T-helper 17 cell (primary cell): ENCODE measurements at regions not wholly inside any gene's neighbourhood (a gene's known extent, or its start where the extent isn't known, plus 50 kb on each side); places are given as distances from the start of the nearest gene placed in this dataset.
"Not testable (repeated sequence)": the region's sequence is repeated elsewhere in the genome, so short reads cannot be mapped to it uniquely, and the experiment has no call there.

Experiments
- ATAC-seq: fragments of 150-1000 bp; cut with Tn5 transposase; 2 replicates; pipeline ENCODE4 v1.10.0; 2021; ENCODE audit warnings: mild to moderate bottlenecking, moderate library complexity
- DNase-seq, 3 donors: peaks; one replicate each; pipeline versions ENCODE4 v3.0.0 to v3.0.0-alpha.2; 2020 to 2021
- H3K9me3 ChIP-seq: one replicate; pipeline ENCODE4 v1.7.0; 2013; ENCODE audit warnings: low read length, mild to moderate bottlenecking; ENCODE audit not compliant: control insufficient read depth, poor library complexity, severe bottlenecking
- H3K27ac Mint-ChIP-seq: one replicate; pipeline ENCODE4 v1.8.0; 2022; ENCODE audit warnings: mild to moderate bottlenecking, moderate library complexity, mixed read lengths
- H3K27me3 Mint-ChIP-seq: one replicate; pipeline ENCODE4 v1.8.0; 2022; ENCODE audit warnings: mixed read lengths
- H3K36me3 Mint-ChIP-seq: one replicate; pipeline ENCODE4 v1.8.0; 2022; ENCODE audit warnings: low read depth, mixed read lengths
- H3K4me1 Mint-ChIP-seq: one replicate; pipeline ENCODE4 v1.8.0; 2022; ENCODE audit warnings: mild to moderate bottlenecking, mixed read lengths
- H3K4me3 Mint-ChIP-seq: one replicate; pipeline ENCODE4 v1.8.0; 2022; ENCODE audit warnings: mild to moderate bottlenecking, moderate library complexity, mixed read lengths

DNA sequence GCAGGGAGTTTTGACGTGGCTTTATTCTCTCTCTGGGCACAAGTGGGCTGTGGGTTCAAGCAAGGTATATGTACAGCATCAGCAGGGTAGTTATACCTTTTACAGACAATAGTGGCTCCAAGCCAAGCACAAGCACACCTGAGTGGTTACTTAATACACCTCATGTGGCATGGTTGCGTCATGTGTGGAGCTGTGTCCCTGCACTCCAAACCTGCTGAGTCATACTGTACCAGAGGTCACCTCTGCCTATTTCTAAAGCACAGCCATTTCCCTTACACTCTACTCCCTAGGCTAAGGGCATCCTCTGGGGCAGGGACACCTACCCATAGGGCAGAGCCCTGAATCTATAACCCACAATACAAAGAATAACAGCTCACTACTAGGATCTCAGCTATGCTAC lies 147.3 kb downstream of the OSTF1 start:
- H3K9me3 ChIP-seq: no peaks in the 10 kb centered on the region
- ATAC-seq (no peak), DNase-seq (no peak)
- Mint-ChIP-seq H3K4me3 (no peak overlapping the region), H3K36me3 (peaks cover 3% of the 10 kb centered on the region), H3K27me3 (no peaks in the 10 kb centered on the region), H3K27ac (no peak overlapping the region), H3K4me1 (peaks cover 4% of the 10 kb centered on the region)

DNA sequence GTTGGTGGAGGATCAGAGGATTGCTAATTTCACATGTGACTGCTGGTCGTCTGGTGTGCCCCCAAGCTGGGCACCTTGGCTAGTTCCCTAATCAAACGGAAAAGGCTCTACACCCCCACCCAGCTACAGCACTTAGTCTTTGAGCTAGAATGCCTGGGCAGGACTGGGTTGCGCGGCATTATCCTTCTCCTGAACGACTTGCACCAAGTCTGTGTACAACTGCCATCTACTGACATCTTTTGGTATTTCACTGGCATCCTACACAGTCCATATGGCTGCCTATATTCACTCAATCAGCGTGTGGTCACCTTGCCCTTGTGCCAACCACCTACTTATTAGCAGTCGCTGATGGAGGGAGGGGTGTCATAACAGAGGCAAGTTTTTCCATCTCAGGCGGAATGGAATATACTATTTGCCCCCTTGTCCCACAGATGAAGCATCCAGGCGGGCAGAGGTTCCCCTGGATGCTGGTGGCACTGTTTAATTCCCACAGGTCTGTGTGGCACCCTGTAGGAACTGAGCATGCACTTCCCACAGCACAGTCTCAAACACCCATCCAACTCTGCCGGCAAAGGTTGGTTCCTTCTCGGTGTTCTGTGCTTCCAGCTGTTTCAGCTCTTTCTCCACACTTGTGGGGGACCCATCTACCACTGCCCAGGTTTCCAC lies 150.1 kb downstream of the OSTF1 start:
- peak in 2 of 3 donors; percentile 13 to 18 for DNase-seq
- no peaks in the 10 kb centered on the region for H3K9me3 ChIP-seq
- H3K27me3 Mint-ChIP-seq: no peaks in the 10 kb centered on the region
- peak overlapping the region; percentile 24 for H3K27ac Mint-ChIP-seq
- H3K4me3 Mint-ChIP-seq: no peak overlapping the region
- H3K4me1 Mint-ChIP-seq: no peaks in the 10 kb centered on the region
- no peaks in the 10 kb centered on the region for H3K36me3 Mint-ChIP-seq
- ATAC-seq: peak; percentile 94

DNA sequence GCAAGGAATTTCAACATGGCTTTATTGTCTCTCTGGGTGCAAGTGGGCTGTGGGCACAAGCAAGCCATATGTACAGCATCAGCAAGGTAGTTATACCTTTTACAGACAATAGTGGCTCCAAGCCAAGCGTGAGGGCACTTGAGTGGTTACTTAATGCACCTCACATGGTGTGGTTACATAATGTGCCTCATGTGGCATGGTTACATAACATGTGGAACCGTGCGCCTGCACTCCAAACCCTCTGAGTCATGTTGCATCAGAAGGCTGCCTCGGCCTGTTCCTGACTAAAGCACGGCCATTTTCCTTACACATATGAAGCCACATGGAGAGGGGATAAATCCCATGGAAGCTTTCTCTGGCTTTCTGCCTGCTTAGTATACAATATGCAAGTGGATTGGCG lies 150.9 kb downstream of the OSTF1 start:
- Mint-ChIP-seq H3K36me3 (no peaks in the 10 kb centered on the region), H3K27me3 (no peaks in the 10 kb centered on the region), H3K27ac (peak overlapping the region; percentile 24), H3K4me3 (no peak overlapping the region), H3K4me1 (no peaks in the 10 kb centered on the region)
- no peaks in the 10 kb centered on the region for H3K9me3 ChIP-seq
- DNase-seq (no peak), ATAC-seq (peak; percentile 42)

DNA sequence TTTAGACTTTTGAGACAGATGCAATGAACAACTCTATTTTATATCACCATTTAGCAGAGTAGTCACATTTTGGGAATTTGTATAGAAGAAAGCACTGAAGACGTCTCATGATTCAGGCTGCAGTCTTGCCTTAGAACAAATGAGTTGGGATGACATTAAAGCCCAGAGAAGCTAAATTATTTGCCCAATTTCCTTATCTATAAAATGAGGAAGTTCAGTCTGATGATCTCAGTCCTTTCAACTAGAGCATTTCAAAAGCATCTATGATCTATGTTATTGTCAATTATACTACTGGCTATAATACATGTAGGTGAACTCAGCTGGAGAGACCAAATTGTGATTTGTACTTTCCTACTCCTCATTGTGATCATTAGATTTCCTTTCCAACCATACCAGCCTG lies 154.1 kb downstream of the OSTF1 start:
- ATAC-seq (no peak), DNase-seq (no peak)
- Mint-ChIP-seq H3K27me3 (no peaks in the 10 kb centered on the region), H3K36me3 (peaks cover 4% of the 10 kb centered on the region), H3K4me3 (no peak overlapping the region), H3K27ac (peak overlapping the region; percentile 6), H3K4me1 (no peaks in the 10 kb centered on the region)
- no peaks in the 10 kb centered on the region for H3K9me3 ChIP-seq

GRCh38 chr9:75246949-75247348 lies 158.6 kb downstream of the OSTF1 start:
- Mint-ChIP-seq H3K36me3 (peaks cover 11% of the 10 kb centered on the region), H3K4me1 (no peaks in the 10 kb centered on the region), H3K4me3 (no peak overlapping the region), H3K27ac (no peak overlapping the region), H3K27me3 (no peaks in the 10 kb centered on the region)
- no peaks in the 10 kb centered on the region for H3K9me3 ChIP-seq
- DNase-seq (no peak), ATAC-seq (no peak)

GRCh38 chr9:75265525-75265972 lies 177.2 kb downstream of the OSTF1 start:
- H3K9me3 ChIP-seq: no peaks in the 10 kb centered on the region
- DNase-seq: peak in 1 of 3 donors; percentile 24
- peaks cover 2% of the 10 kb centered on the region for H3K4me1 Mint-ChIP-seq
- no peak overlapping the region for H3K27ac Mint-ChIP-seq
- no peak overlapping the region for H3K4me3 Mint-ChIP-seq
- H3K27me3 Mint-ChIP-seq: no peaks in the 10 kb centered on the region
- peaks cover 6% of the 10 kb centered on the region for H3K36me3 Mint-ChIP-seq
- ATAC-seq: peak; percentile 69

DNA sequence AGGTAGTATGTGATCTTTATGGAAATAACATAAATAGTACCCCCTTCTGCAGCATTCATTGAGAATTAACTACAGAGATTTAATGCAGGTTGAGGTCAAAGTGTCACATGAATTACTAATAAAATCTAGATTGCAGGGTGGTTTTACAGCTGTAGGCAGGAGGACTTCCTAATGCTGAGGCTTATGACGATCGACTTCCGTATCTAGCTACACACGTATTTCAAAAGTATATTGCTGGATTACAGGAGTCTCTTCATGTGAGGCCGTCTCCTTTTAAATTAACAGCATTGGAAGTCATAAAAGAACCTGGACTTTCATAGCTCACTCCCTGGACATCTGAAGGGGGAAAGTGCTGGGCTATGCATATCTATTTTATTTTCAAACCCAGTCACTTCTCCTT lies 180.9 kb downstream of the OSTF1 start:
- Mint-ChIP-seq H3K36me3 (peaks cover 7% of the 10 kb centered on the region), H3K27ac (no peak overlapping the region), H3K4me1 (no peaks in the 10 kb centered on the region), H3K27me3 (no peaks in the 10 kb centered on the region), H3K4me3 (no peak overlapping the region)
- no peak for ATAC-seq
- H3K9me3 ChIP-seq: no peaks in the 10 kb centered on the region
- DNase-seq: no peak

GRCh38 chr9:75273055-75273454 lies 184.7 kb downstream of the OSTF1 start:
- H3K9me3 ChIP-seq, H3K4me3 Mint-ChIP-seq, ATAC-seq, DNase-seq, H3K4me1 Mint-ChIP-seq, H3K27ac Mint-ChIP-seq, H3K27me3 Mint-ChIP-seq, H3K36me3 Mint-ChIP-seq: not testable (repeated sequence)

DNA sequence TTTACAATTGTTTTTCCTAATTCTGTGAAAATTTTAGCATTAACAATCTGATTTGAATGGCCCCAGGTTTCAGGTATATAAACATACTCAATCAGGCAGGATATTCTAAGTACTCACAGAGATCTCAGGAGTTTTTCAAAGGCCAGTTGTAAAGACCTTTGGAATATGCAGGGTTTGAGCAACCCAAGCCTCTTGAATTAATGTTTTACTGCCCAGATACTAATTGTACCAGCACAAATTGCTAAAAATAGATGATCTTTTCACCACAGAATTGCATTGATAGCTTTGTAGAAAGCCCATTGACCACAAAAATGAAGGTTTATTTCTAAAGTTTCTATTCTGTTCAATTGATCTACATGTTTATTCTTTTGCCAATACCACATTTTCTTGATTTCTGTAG lies 186.5 kb downstream of the OSTF1 start:
- no peak for ATAC-seq
- no peaks in the 10 kb centered on the region for H3K4me1 Mint-ChIP-seq

DNA sequence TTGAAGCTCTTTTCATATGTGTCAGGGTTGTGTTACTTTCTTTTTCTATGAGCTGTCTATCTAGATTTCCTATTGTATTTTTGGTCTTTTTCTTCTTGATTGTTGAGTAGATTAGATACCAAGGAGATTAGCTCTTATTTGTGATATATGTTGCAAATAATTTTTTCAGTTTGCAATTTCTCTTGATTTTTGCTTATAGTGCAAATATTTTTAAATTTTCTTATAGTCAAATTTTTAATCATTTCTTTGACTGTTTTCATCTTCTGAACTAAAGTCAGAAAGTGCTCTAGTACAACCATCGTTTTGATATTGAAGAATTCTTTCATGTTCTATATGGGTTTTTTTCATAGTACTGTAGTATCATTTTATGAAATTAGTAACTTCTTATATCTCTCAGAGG lies 193.7 kb downstream of the OSTF1 start:
- no peaks in the 10 kb centered on the region for H3K4me1 Mint-ChIP-seq
- H3K4me3 Mint-ChIP-seq: no peak overlapping the region
- H3K27ac Mint-ChIP-seq: no peak overlapping the region
- H3K36me3 Mint-ChIP-seq: peaks cover 5% of the 10 kb centered on the region
- no peak for DNase-seq
- H3K27me3 Mint-ChIP-seq: no peaks in the 10 kb centered on the region
- no peaks in the 10 kb centered on the region for H3K9me3 ChIP-seq
- ATAC-seq: no peak

More for the DNA sequence above, 186.5 kb downstream of the OSTF1 start:
- no peak for DNase-seq
- H3K27ac Mint-ChIP-seq: no peak overlapping the region
- H3K4me3 Mint-ChIP-seq: no peak overlapping the region
- peaks cover 5% of the 10 kb centered on the region for H3K36me3 Mint-ChIP-seq
- no peaks in the 10 kb centered on the region for H3K9me3 ChIP-seq
- no peaks in the 10 kb centered on the region for H3K27me3 Mint-ChIP-seq

DNA sequence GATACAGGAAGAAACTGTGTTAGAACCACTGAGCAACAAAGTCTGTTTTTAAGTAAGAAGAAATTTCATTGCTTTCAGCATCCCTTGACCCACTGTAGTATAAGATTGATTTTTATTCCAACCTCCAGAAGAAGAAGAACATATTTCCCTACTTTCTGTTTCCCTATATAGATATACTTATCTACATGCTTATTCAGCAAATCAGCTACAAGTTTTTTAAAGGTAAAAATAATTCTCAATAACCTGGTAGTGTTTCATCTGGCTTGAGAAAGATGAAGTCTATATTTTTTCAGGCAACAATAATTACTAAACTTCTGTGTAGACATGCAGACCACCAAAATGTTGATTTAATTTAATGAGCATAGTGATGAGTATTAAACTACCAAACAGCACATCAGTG lies 201.0 kb downstream of the OSTF1 start:
- Mint-ChIP-seq H3K4me3 (no peak overlapping the region), H3K27me3 (no peaks in the 10 kb centered on the region), H3K27ac (no peak overlapping the region), H3K4me1 (no peaks in the 10 kb centered on the region), H3K36me3 (peaks cover 3% of the 10 kb centered on the region)
- ATAC-seq (no peak), DNase-seq (no peak)
- H3K9me3 ChIP-seq: no peaks in the 10 kb centered on the region

DNA sequence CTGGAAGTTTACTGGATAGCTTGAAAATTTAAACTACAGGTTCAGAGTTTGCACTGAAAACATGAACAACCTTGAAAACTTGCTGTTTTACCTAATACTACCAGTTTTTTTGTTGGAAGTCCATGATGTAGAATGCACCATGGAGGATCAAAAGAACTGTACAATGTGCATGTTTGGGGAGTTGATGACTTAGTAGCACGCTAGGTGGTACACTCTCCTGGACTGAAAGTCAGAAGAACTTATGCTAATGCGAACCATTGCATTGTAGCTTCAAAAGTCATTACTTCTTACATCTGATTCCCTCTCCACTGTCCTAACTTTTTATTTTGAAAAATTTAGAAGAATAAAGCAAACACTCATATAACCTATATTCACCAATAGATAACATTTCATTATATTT lies 211.0 kb downstream of the OSTF1 start:
- Mint-ChIP-seq H3K27ac (no peak overlapping the region), H3K4me1 (no peaks in the 10 kb centered on the region), H3K4me3 (no peak overlapping the region), H3K36me3 (no peaks in the 10 kb centered on the region), H3K27me3 (no peaks in the 10 kb centered on the region)
- ATAC-seq: no peak
- H3K9me3 ChIP-seq: no peaks in the 10 kb centered on the region
- DNase-seq: no peak

- H3K9me3 ChIP-seq: no peaks in the 10 kb centered on the region
- Mint-ChIP-seq H3K36me3 (no peaks in the 10 kb centered on the region), H3K4me1 (no peaks in the 10 kb centered on the region), H3K27ac (no peak overlapping the region), H3K27me3 (no peaks in the 10 kb centered on the region), H3K4me3 (no peak overlapping the region)
- DNase-seq (no peak), ATAC-seq (no peak)
These were observed 245.3 kb downstream of the OSTF1 start for GRCh38 chr9:75333624-75334023.

GRCh38 chr9:75358846-75359245 lies 270.5 kb downstream of the OSTF1 start:
- Mint-ChIP-seq H3K27me3 (no peaks in the 10 kb centered on the region), H3K4me3 (no peak overlapping the region), H3K36me3 (no peaks in the 10 kb centered on the region), H3K27ac (no peak overlapping the region), H3K4me1 (no peaks in the 10 kb centered on the region)
- ATAC-seq (no peak), DNase-seq (no peak)
- H3K9me3 ChIP-seq: no peaks in the 10 kb centered on the region
